Esophagus muscularis mucosa (tissue), 4 donors: ENCODE measurements at regions not wholly inside any gene's neighbourhood (a gene's known extent, or its start where the extent isn't known, plus 50 kb on each side); places are given as distances from the start of the nearest gene placed in this dataset.
"Not testable (repeated sequence)": the region's sequence is repeated elsewhere in the genome, so short reads cannot be mapped to it uniquely, and the experiment has no call there.

Experiments
- DNase-seq: peaks from one replicate; pipeline ENCODE4 v3.0.0-alpha.2; 2017; ENCODE audit errors: extremely low spot score
- H3K27ac ChIP-seq, 4 donors: fragments of 200-600 bp; sonication (generic); replicated peaks in 1 of 4; 1 replicate in 3 of 4; 2 replicates in 1 of 4; pipeline ENCODE4 v1.5.1; 2016 to 2019; ENCODE audit warnings: mild to moderate bottlenecking in 1 of 4
- H3K27me3 ChIP-seq, 4 donors: fragments of 200-600 bp; sonication (generic); one replicate each; pipeline versions ENCODE4 v1.5.1 to v1.6.0; 2016 to 2019
- H3K36me3 ChIP-seq, 4 donors: fragments of 200-600 bp; sonication (generic); one replicate each; pipeline ENCODE4 v1.5.1; 2016 to 2019
- H3K4me1 ChIP-seq, 4 donors: fragments of 200-600 bp; sonication (generic); one replicate each; pipeline ENCODE4 v1.5.1; 2016 to 2019
- H3K4me3 ChIP-seq, 4 donors: fragments of 200-600 bp; sonication (generic); 1 replicate in 2 of 4; 2 replicates in 2 of 4; pipeline ENCODE4 v1.5.1; 2016 to 2019; ENCODE audit warnings: mild to moderate bottlenecking in 4 of 4, moderate library complexity in 1 of 4
- H3K9me3 ChIP-seq, 4 donors: fragments of 200-600 bp; sonication (generic); 1 replicate in 3 of 4; 2 replicates in 1 of 4; pipeline ENCODE4 v1.5.1; 2016 to 2019
- WGBS: methylation state at CpG from one replicate; pipeline ENCODE4 v1.1.5; 2018; 5-methylcytosine and 5-hydroxymethylcytosine counted together
- intact Hi-C: fragments of 100-400 bp; cut with DNase I; formaldehyde crosslinking; loops from one replicate; pipeline ENCODE4 v1.15.1; 2023
- small RNA-seq, 3 donors: library from RNA; depleted of rRNA; stranded (forward); fragments of <200 nt; gene quantifications; one replicate each; pipeline ENCODE3, GENCODE V24; 2016

- H3K27ac ChIP-seq, H3K9me3 ChIP-seq, H3K27me3 ChIP-seq, H3K36me3 ChIP-seq, DNase-seq, H3K4me3 ChIP-seq, intact Hi-C loops: not testable (repeated sequence)
- 84% methylated on average over 21 of the region's 21 CpGs for WGBS
- peaks cover 0 to 17% (median 8%) of the 10 kb centered on the region in 4 donors for H3K4me1 ChIP-seq
Measured at GRCh38 chr16:21540770-21541433, 58.5 kb upstream of the METTL9 start.

GRCh38 chr16:21541611-21542051 lies 57.7 kb upstream of the METTL9 start:
- H3K9me3 ChIP-seq, H3K36me3 ChIP-seq, DNase-seq, H3K4me3 ChIP-seq, intact Hi-C loops, H3K27me3 ChIP-seq, H3K27ac ChIP-seq: not testable (repeated sequence)
- 24% methylated on average over 6 of the region's 10 CpGs for WGBS
- peaks cover 0 to 17% (median 8%) of the 10 kb centered on the region in 4 donors for H3K4me1 ChIP-seq

GRCh38 chr16:21542075-21542474 lies 57.3 kb upstream of the METTL9 start:
- H3K27ac ChIP-seq, H3K27me3 ChIP-seq, intact Hi-C loops, H3K9me3 ChIP-seq, DNase-seq, H3K4me3 ChIP-seq, H3K36me3 ChIP-seq: not testable (repeated sequence)
- WGBS: 78% methylated on average over 12 of the region's 15 CpGs
- H3K4me1 ChIP-seq: peaks cover 0 to 17% (median 8%) of the 10 kb centered on the region in 4 donors

- DNase-seq, H3K27me3 ChIP-seq, H3K9me3 ChIP-seq, H3K36me3 ChIP-seq, H3K27ac ChIP-seq, intact Hi-C loops, H3K4me3 ChIP-seq: not testable (repeated sequence)
- H3K4me1 ChIP-seq: peaks cover 0 to 17% (median 8%) of the 10 kb centered on the region in 4 donors
- WGBS: no CpG with 5 or more reads among the region's 15 CpGs
Measured at GRCh38 chr16:21542491-21543124, 56.8 kb upstream of the METTL9 start.

GRCh38 chr16:21543151-21543836 lies 56.1 kb upstream of the METTL9 start:
- H3K9me3 ChIP-seq, DNase-seq, H3K36me3 ChIP-seq, H3K27me3 ChIP-seq, H3K27ac ChIP-seq, H3K4me3 ChIP-seq, intact Hi-C loops: not testable (repeated sequence)
- 82% methylated on average over 4 of the region's 12 CpGs for WGBS
- H3K4me1 ChIP-seq: peaks cover 0 to 14% (median 8%) of the 10 kb centered on the region in 4 donors

GRCh38 chr16:21545664-21546326 lies 53.6 kb upstream of the METTL9 start:
- H3K27me3 ChIP-seq, DNase-seq, H3K9me3 ChIP-seq, H3K4me3 ChIP-seq, intact Hi-C loops, H3K27ac ChIP-seq, H3K4me1 ChIP-seq, H3K36me3 ChIP-seq: not testable (repeated sequence)
- 65% methylated on average over 26 of the region's 30 CpGs for WGBS

- H3K27ac ChIP-seq, H3K4me3 ChIP-seq, H3K27me3 ChIP-seq, intact Hi-C loops, DNase-seq, H3K4me1 ChIP-seq, H3K9me3 ChIP-seq, H3K36me3 ChIP-seq: not testable (repeated sequence)
- 87% methylated on average over 3 of the region's 7 CpGs for WGBS
Measured at GRCh38 chr16:21549396-21549795, 50.0 kb upstream of the METTL9 start.

Small RNAs in the stretch of these regions (small RNA-seq; reads per million reads assigned to genes)
- gene MIR3680-1: 0 reads per million in 3 donors
